ENCODE measurements at regions not wholly inside any gene's neighbourhood (a gene's known extent, or its start where the extent isn't known, plus 50 kb on each side); places are given as distances from the start of the nearest gene placed in this dataset.
A peak's percentile ranks its signal among the peaks of the same experiment; 100 is the strongest.
"Not testable (repeated sequence)": the region's sequence is repeated elsewhere in the genome, so short reads cannot be mapped to it uniquely, and the experiment has no call there.

GRCh38 chr1:236343246-236343870, 50.7 kb upstream of the EDARADD start:
- no peak overlapping the region for H3K4me3 ChIP-seq (ENCODE audit: low read length)
- TF ChIP-seq, protein P1, sequence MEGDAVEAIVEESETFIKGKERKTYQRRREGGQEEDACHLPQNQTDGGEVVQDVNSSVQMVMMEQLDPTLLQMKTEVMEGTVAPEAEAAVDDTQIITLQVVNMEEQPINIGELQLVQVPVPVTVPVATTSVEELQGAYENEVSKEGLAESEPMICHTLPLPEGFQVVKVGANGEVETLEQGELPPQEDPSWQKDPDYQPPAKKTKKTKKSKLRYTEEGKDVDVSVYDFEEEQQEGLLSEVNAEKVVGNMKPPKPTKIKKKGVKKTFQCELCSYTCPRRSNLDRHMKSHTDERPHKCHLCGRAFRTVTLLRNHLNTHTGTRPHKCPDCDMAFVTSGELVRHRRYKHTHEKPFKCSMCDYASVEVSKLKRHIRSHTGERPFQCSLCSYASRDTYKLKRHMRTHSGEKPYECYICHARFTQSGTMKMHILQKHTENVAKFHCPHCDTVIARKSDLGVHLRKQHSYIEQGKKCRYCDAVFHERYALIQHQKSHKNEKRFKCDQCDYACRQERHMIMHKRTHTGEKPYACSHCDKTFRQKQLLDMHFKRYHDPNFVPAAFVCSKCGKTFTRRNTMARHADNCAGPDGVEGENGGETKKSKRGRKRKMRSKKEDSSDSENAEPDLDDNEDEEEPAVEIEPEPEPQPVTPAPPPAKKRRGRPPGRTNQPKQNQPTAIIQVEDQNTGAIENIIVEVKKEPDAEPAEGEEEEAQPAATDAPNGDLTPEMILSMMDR (IDR thresholded peaks at IDR 0.05; ENCODE audit: insufficient read depth, low read depth, low read length, missing control alignments), result no peak

GRCh38 chr1:236342403-236343245, 51.5 kb upstream of the EDARADD start:
- no peak overlapping the region for H3K4me3 ChIP-seq (ENCODE audit: low read length)
- TF ChIP-seq, protein P1 (IDR thresholded peaks at IDR 0.05; ENCODE audit: insufficient read depth, low read depth, low read length, missing control alignments), result no peak
- no peak for DNase-seq (ENCODE audit: low read depth)

More at GRCh38 chr1:236343246-236343870, 50.7 kb upstream of the EDARADD start:
- no peak for DNase-seq (ENCODE audit: low read depth)

DNA sequence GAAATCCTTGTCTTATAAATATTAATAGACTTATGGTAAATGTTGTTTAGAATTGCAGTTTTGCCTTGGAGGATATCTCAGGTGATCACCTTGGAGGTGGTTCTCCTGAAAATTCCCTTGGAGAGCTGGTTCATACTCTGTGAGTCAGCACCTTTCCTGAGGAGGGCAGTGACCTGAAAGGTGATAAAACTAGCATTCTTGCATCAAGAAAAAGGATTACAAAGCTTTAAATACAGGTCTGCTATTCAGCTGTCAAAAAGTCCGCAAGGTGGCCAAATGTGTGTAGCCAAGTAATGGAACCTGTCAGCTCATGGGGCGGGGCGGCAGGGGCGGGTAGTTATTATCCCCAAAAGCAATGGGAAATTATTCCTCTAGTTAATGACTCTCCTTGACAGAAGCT, 52.8 kb upstream of the EDARADD start:
- peak; percentile 5 for DNase-seq (ENCODE audit: low read depth)
- TF ChIP-seq, protein P1 (IDR thresholded peaks at IDR 0.05; ENCODE audit: insufficient read depth, low read depth, low read length, missing control alignments), result no peak
- no peak overlapping the region for H3K4me3 ChIP-seq (ENCODE audit: low read length)

DNA sequence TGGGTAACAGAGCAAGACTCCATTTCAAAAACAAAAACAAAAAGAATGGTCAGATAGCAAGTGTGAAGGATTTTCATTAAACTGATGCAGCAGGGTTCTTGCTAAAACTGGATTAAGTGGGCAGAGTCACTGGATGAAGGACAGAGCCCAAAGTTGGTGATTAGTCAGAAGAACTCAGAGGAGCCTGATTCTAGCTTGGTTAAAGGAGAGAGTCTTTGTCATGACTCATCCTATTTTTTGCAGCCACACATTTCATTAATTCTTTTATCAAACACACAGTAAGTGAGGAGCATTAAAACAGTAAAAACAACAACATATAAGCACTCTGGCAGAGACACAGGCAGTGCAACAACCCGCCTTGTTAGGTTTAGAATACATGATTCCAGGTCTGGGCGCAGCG, 56.0 kb upstream of the EDARADD start:
- TF ChIP-seq, protein P1 (IDR thresholded peaks at IDR 0.05; ENCODE audit: insufficient read depth, low read depth, low read length, missing control alignments), result no peak
- DNase-seq (ENCODE audit: low read depth), result peak; percentile 54
- H3K4me3 ChIP-seq (ENCODE audit: low read length), result no peak overlapping the region

- TF ChIP-seq, protein P1 (IDR thresholded peaks at IDR 0.05; ENCODE audit: insufficient read depth, low read depth, low read length, missing control alignments), result no peak
- peak; percentile 65 for DNase-seq (ENCODE audit: low read depth)
Observed at GRCh38 chr1:236336084-236336483, 54.3 kb upstream of the ERO1B start.

GRCh38 chr1:236335633-236336032, 53.9 kb upstream of the ERO1B start:
- H3K4me3 ChIP-seq (ENCODE audit: low read length), result not testable (repeated sequence)

More at GRCh38 chr1:236336084-236336483, 54.3 kb upstream of the ERO1B start:
- no peak overlapping the region for H3K4me3 ChIP-seq (ENCODE audit: low read length)

GRCh38 chr1:236334893-236335545, 53.3 kb upstream of the ERO1B start:
- no peak overlapping the region for H3K4me3 ChIP-seq (ENCODE audit: low read length)
- TF ChIP-seq, protein P1 (IDR thresholded peaks at IDR 0.05; ENCODE audit: insufficient read depth, low read depth, low read length, missing control alignments), result no peak
- peak; percentile 43 for DNase-seq (ENCODE audit: low read depth)

More at GRCh38 chr1:236335633-236336032, 53.9 kb upstream of the ERO1B start:
- DNase-seq (ENCODE audit: low read depth), result not testable (repeated sequence)
